Non-pigmented ciliary epithelial cell (primary cell): ENCODE measurements at regions not wholly inside any gene's neighbourhood (a gene's known extent, or its start where the extent isn't known, plus 50 kb on each side); places are given as distances from the start of the nearest gene placed in this dataset.

Experiments used
- DNase-seq: peaks from one replicate; pipeline ENCODE4 v3.0.0-alpha.2; 2010; ENCODE audit warnings: low read depth

DNA sequence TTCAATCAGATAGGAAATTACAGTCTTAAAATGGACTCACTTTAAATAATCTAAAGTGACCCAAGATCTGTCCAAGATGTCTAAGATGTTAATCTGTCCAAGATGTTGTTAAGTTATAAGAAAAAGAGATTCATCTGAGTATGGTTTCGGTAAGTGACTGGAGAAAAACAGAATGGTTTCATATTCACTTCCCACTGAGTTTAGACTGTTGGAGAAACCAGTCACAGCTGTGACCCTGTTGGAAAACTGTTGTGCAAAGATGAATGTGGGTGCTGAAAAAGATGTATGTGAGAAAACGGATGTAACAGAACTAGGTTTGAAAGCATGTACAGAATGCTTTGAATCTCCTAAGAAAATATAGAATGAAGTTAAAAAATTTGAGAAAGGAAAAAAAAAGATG, 325.9 kb downstream of the COL12A1 start:
- DNase-seq = no peak

- DNase-seq = peak; percentile 65
These were observed 326.6 kb downstream of the COL12A1 start for GRCh38 chr6:74879234-74879633.

GRCh38 chr6:74875193-74875592, 330.7 kb downstream of the COL12A1 start:
- DNase-seq = no peak

DNA sequence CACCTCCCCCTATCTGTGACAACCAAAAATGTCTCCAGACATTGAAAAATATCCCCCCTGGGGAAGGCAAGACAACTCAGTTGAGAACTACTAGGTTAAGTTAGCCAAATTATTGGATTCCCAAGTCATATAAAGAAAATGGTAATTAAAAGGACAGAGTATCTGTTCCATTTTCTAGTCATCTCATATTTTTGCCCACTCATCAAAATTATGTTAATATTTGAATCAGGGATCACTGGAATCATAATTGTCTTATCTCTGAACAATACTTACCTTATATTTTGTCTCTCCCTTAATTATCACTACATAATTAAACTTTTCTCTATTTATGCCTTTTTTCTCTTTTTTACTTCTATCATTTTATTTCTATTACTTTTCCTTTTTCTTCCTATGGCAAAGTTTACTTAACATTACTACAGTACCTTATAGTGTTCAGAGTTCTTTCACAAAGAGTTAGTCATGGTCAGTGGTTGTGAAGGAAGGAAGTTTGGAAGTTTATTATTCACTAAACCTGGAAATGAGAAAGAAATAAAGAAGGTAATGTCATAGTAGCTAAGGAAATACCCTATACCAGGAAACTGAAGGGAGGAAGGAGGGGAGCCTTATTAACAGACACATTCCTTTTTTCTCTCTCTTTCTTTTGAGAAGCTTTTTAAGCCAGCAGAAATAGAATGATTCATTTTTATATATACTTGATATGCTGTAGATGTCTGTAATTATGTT, 332.9 kb downstream of the COL12A1 start:
- no peak for DNase-seq

DNA sequence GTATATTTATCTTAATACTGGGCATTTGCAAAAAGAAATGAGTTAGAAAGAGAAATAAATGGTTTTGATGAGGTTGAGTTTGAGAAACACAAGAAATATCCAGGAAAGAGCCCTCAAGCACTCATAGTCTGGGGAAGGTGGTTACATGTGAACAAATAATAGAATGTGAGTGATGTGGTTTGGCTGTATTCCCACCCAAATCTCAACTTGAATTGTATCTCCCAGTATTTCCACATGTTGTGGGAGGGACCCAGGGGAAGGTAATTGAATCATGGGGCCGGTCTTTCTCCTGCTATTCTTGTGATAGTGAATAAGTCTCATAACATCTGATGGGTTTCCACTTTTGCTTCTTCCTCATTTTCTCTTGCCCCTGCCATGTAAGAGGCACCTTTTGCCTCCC, 334.1 kb downstream of the COL12A1 start:
- peak; percentile 65 for DNase-seq

GRCh38 chr6:74870403-74870802, 335.4 kb downstream of the COL12A1 start:
- DNase-seq = peak; percentile 41

GRCh38 chr6:74867291-74867690, 338.6 kb downstream of the COL12A1 start:
- DNase-seq = no peak

DNA sequence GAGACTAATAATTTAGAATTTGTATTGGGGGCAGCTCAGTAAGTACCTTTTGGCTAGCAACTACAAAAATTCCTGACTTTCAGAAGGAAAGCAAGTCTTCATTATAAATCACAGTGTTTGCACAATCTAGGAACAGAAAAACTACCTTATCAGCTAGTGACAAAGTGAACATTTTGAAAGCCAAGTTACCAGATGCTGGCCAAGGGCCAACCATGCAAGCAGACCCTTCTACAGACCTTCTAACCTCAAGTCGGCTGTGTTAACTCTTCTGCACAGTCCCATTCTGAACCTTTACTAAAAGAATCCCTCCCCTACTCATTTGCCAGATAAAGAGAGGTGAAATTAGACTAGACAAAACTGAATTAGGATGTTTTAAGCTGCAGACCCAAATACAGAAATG, 341.9 kb downstream of the COL12A1 start:
- no peak for DNase-seq

GRCh38 chr6:74860456-74860855, 345.4 kb downstream of the COL12A1 start:
- DNase-seq = no peak

DNA sequence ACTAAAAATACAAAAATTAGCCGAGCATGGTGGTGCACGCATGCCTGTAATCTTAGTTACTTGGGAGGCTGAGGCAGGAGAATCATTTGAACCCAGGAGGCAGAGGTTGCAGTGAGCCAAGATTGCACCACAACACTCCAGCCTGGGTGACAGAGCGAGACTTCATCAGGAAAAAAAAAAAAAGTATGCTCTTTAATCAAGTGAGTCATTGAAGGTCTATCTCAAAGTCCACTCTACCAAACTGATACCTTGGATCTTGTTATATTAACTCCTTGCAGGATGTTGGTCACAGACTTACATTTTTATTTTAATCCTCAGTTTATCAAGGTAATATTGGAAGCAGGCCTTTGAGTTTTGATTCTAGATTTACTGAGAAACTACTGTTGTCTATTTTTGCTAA, 348.7 kb downstream of the COL12A1 start:
- DNase-seq = no peak

DNA sequence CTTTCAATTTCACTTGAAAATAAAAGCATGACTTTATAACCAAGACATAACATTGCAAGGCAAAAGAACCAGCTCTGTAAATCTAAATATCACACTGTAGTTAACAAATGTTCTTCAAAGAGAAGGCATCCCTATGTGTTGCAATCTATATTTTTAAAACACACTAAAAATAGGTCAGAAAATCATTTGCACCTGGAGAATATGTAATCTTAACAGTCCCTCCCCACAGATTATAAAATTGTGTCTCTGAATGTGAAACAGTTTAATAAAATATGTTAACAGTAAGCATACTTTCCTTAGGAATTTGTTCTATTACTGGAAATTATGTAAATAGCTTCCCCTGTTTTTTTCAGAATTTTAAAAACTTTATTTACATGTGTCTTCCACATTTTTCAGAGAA, 351.9 kb downstream of the COL12A1 start:
- no peak for DNase-seq

- DNase-seq = peak; percentile 17
These were observed 354.3 kb downstream of the COL12A1 start for GRCh38 chr6:74851596-74851995.

DNA sequence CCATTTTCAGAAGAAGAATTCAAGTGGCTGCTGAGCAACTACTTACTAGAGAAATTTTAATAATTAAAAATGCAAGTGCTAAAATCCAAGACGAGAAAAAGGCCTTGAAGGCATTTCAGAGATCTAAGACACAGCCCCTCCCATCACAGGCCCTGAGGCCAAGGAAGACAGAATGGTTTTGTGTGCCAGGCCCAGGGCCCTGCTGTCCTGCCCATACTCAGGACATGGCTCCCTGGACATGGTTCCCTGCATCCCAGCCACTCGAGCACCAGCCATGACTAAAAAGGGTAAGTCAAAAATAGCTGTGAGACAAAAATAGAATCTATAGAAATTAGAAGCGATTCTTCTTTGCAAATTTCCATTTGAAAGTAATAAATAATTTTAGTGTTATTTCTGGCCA, 364.9 kb downstream of the COL12A1 start:
- no peak for DNase-seq

DNA sequence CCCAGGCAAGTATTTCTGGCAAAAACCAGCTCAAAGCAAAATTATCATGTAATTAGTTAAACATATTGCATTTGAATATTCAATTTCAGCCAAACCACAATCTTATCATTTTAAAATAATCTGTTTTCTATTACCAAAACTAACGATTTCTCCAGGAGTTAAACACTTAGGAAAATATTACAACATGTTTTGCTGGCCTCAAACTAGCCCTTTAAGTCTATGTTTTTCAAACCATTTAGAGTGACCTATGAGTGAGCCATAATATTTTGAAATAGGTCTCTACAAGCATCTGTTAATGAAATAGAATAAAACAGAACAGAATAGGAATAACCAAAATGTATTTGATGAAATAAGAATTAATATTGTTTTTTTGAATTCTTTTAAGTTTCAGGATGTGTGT, 370.9 kb downstream of the COL12A1 start:
- DNase-seq = no peak

DNA sequence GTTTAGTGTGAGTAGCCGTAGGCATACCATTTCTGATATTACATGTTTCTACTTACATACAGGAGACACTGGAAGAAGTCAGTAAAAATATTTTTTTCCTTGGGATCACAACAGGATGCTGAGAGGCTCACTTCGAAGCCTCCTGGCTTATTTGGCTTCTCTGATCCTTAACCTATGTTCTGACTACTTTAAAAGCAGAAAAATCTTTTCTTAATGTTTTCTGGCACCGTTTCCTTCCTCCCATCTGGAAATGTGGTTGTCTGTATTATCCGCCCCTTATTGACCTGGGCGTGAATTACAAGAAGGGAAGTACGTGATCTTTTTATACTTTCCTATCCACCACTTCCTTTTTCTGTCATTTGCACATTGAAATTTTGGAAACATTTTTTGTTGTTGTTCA, 379.6 kb downstream of the COL12A1 start:
- DNase-seq = no peak

GRCh38 chr6:74814440-74814839, 391.4 kb downstream of the COL12A1 start:
- DNase-seq = no peak

DNA sequence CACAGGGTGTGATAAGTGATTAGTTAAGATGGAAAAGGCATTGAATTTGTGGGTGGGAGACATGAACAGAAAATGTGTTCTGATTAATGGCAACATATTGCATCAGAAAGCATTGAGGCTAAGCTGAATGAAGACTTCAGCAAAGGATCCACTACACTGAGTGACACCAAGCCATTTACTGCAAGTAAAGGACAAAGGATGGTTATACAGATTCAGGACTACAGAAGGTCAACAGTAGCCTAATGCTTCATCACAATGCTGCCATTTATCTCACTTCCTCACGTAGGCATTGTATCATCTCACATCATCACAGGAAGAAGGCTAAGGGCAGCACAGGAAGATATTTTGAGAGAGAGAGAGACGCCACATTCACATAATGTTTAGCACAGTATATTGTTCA, 398.2 kb downstream of the COL12A1 start:
- DNase-seq = no peak

DNA sequence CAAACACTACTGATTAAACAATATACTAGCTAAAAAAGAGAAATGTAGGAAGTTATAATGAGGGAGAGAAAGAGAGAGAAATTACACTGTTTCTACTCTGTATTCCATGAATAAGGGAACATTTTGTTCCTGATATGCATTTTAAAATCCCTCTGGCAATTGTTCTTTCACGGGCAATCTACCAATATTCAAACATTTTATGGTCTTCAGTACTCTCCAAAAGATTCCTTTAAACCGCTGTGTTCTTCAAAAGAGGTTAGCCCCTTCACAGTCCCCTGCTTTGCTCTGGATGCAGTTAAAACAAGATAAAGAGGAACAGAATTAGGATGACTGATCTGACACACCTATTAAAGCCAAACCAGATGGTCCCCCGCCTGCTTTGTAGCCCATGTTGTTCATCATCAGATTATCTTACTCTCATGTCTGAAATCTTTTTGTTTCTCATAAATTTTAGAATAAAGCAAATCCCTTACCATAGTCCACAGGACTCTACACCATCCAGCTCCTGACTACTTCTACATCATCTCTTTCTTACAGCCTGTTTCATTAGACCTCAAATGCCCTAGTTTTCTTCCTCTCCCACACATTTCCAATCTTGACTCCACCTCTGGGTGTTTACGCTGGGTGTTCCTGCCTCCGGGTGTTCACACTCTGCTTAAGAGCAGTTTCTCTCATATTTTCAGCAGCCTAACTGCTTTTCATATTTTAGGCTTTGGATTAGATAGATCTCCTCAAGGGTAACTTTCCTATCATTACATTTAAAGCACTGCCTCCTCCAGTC, 399.7 kb downstream of the COL12A1 start:
- no peak for DNase-seq

- no peak for DNase-seq
These were observed 407.6 kb downstream of the COL12A1 start for GRCh38 chr6:74798302-74798701.

DNA sequence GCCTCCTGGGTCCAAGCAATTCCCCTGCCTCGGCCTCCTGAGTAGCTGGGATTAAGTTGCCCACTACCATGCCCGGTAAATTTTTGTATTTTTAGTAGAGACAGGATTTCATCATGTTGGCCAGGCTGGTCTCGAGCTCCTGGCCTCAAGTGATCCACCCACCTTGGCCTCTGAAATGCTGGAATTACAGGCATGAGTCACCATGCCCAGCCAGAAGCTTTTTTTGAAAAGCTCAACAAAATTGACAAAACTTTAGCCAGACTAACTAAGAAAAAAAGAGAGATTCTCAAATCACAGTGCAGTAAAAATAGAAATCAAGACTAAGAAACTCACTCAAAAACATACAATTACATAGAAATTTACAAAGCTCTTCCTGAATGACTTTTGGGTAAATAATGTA, 420.6 kb downstream of the COL12A1 start:
- no peak for DNase-seq

DNA sequence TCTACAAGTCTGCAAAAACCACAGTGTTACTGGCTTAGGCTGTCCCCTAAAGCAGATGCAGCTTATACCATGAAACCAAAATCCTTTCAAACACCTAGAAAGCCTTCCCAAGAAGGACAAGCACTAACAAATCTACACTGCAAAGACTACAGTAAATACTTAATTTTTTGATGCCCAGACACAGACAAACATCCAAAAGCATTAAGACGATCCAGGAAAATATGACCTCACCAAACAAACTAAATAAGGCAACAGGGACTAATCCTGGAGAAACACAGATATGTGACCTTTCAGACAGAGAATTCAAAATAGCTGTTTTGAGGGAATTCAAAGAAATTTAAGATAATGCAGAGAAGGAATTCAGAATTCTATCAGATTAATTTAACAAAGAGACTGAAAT, 423.5 kb downstream of the COL12A1 start:
- no peak for DNase-seq

DNA sequence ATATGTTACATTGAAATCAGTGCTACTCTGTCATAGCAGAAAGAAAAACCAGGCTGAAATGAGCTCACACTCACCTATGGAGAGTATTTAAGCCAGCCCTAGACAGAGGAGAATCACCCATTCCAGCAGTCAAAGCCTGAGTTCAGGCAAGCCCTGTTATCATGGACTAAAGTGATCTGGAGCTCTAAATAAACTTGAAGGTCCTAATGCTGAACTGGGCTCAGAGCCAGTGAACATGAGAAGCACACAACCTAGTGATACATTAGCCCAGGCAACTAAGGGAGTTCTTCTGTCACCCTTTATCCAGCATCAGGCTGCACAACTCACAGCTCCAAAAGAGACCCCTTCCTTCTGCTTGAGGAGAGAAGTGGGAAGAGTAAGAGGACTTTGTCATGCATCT, 425.0 kb downstream of the COL12A1 start:
- DNase-seq = no peak

GRCh38 chr6:74768738-74769137, 437.1 kb downstream of the COL12A1 start:
- no peak for DNase-seq

- no peak for DNase-seq
These were observed 437.7 kb downstream of the COL12A1 start for GRCh38 chr6:74768120-74768519.
